ENCODE measurements at regions not wholly inside any gene's neighbourhood (a gene's known extent, or its start where the extent isn't known, plus 50 kb on each side); places are given as distances from the start of the nearest gene placed in this dataset.

GRCh38 chr11:133776671-133777367, 68.5 kb downstream of the SPATA19 start:
- Histone ChIP-seq H3K9me3 (ENCODE audit: low read length) (no peaks in the 10 kb centered on the region), H3K4me3 (ENCODE audit: low read depth, low read length, poor library complexity, severe bottlenecking) (no peak overlapping the region), H3K4me1 (ENCODE audit: insufficient read depth, low read length, poor library complexity, severe bottlenecking) (no peaks in the 10 kb centered on the region), H3K9me2 (ENCODE audit: insufficient read depth, low read length) (no peaks in the 10 kb centered on the region), H3K4me2 (ENCODE audit: low read length) (no peak overlapping the region), H3K79me2 (ENCODE audit: insufficient read depth, low read depth, low read length) (no peaks in the 10 kb centered on the region), H2AFZ (ENCODE audit: low read length) (no peak overlapping the region), H4K20me1 (ENCODE audit: insufficient read depth, low read length) (no peaks in the 10 kb centered on the region), H3K27ac (ENCODE audit: low read depth, low read length, poor library complexity, severe bottlenecking) (no peak overlapping the region), H3K36me3 (ENCODE audit: insufficient read depth, low read length) (no peaks in the 10 kb centered on the region)
- intact Hi-C loops (cut with micrococcal nuclease; ENCODE audit: unreplicated experiment), result no loop called here
- ChIA-PET POLR2A (no interaction called here), CTCF (ENCODE audit: unreplicated experiment) (no interaction called here)
- TF ChIP-seq EZH2phosphoT487 (IDR thresholded peaks at IDR 0.05; ENCODE audit: borderline replicate concordance, low read depth, low read length), result no peak
- TF ChIP-seq CTCF (conservative IDR thresholded peaks at IDR 0.05; ENCODE audit: low read length), result no peak
- no TSS peak for BruUV-seq (replicated peaks)
- DNase-seq (ENCODE audit: low spot score), result no peak

DNA sequence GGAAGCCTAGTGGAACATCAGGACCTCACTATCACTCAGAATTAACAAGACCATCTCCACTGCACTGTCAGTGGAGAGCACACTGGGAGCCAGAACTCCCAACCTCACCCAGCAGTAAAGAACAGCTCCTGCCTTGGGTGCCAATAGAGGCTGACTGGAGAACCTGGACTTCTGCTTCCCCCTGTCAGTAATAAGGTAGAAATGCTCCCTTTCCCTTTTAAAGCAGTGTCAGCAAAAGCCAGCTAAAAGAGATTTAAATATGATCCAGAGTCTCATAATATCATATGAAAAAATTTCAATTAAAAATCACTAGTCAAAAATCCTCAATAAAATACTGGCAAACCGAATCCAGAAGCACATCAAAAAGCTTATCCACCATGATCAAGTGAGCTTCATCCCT, 82.8 kb downstream of the SPATA19 start:
- CTCF ChIA-PET (ENCODE audit: unreplicated experiment), result no interaction called here
- Histone ChIP-seq H3K4me1 (ENCODE audit: insufficient read depth, low read length, poor library complexity, severe bottlenecking) (no peaks in the 10 kb centered on the region), H3K27ac (ENCODE audit: low read depth, low read length, poor library complexity, severe bottlenecking) (no peak overlapping the region), H4K20me1 (ENCODE audit: insufficient read depth, low read length) (no peaks in the 10 kb centered on the region), H3K9me2 (ENCODE audit: insufficient read depth, low read length) (no peaks in the 10 kb centered on the region), H2AFZ (ENCODE audit: low read length) (no peak overlapping the region), H3K4me3 (ENCODE audit: low read depth, low read length, poor library complexity, severe bottlenecking) (no peak overlapping the region), H3K9me3 (ENCODE audit: low read length) (no peaks in the 10 kb centered on the region), H3K4me2 (ENCODE audit: low read length) (no peak overlapping the region), H3K79me2 (ENCODE audit: insufficient read depth, low read depth, low read length) (no peaks in the 10 kb centered on the region), H3K36me3 (ENCODE audit: insufficient read depth, low read length) (no peaks in the 10 kb centered on the region)
- TF ChIP-seq CTCF (conservative IDR thresholded peaks at IDR 0.05; ENCODE audit: low read length) (no peak), EZH2phosphoT487 (IDR thresholded peaks at IDR 0.05; ENCODE audit: borderline replicate concordance, low read depth, low read length) (no peak)
- POLR2A ChIA-PET, result no interaction called here
- BruUV-seq (replicated peaks), result no TSS peak
- DNase-seq (ENCODE audit: low spot score), result no peak
- intact Hi-C loops (cut with micrococcal nuclease; ENCODE audit: unreplicated experiment), result no loop called here

DNA sequence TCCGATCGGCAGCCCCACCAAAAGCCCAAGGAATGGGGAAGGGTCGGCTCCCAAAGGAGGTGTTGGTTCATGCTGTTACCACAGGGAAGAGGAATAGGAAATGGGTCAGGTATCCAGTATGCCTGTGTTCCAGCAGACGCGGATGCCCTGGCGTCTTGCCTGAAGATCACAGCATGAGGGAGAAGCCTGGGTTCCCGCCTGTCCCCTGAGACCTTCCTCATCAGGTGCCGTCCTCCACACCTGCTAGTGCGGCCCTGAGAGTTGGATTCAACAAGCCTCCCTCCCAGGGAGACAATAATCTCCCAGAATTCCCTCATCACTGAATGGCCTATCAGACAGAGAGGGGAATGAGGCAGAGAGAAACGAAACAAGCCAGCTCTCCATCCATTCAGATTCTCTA, 92.2 kb downstream of the SPATA19 start:
- BruUV-seq (replicated peaks), result no TSS peak
- CTCF ChIA-PET (ENCODE audit: unreplicated experiment), result no interaction called here
- Histone ChIP-seq H2AFZ (ENCODE audit: low read length) (no peak overlapping the region), H3K36me3 (ENCODE audit: insufficient read depth, low read length) (no peaks in the 10 kb centered on the region), H3K4me2 (ENCODE audit: low read length) (no peak overlapping the region), H3K27ac (ENCODE audit: low read depth, low read length, poor library complexity, severe bottlenecking) (no peak overlapping the region), H3K9me3 (ENCODE audit: low read length) (no peaks in the 10 kb centered on the region), H3K79me2 (ENCODE audit: insufficient read depth, low read depth, low read length) (no peaks in the 10 kb centered on the region), H3K4me1 (ENCODE audit: insufficient read depth, low read length, poor library complexity, severe bottlenecking) (no peaks in the 10 kb centered on the region), H3K9me2 (ENCODE audit: insufficient read depth, low read length) (no peaks in the 10 kb centered on the region), H3K4me3 (ENCODE audit: low read depth, low read length, poor library complexity, severe bottlenecking) (no peak overlapping the region), H4K20me1 (ENCODE audit: insufficient read depth, low read length) (no peaks in the 10 kb centered on the region)
- intact Hi-C loops (cut with micrococcal nuclease; ENCODE audit: unreplicated experiment), result no loop called here
- TF ChIP-seq EZH2phosphoT487 (IDR thresholded peaks at IDR 0.05; ENCODE audit: borderline replicate concordance, low read depth, low read length) (no peak), CTCF (conservative IDR thresholded peaks at IDR 0.05; ENCODE audit: low read length) (no peak)
- POLR2A ChIA-PET, result no interaction called here
- no peak for DNase-seq (ENCODE audit: low spot score)

All from OCI-LY7 (cell line).